ENCODE measurements at regions not wholly inside any gene's neighbourhood (a gene's known extent, or its start where the extent isn't known, plus 50 kb on each side); places are given as distances from the start of the nearest gene placed in this dataset.

GRCh38 chr2:9772035-9772998 is 71.0 kb upstream of the TAF1B start:
- no peak for DNase-seq (ENCODE audit: low spot score)

GRCh38 chr2:9772999-9773902 is 70.0 kb upstream of the TAF1B start:
- DNase-seq (ENCODE audit: low spot score), result no peak

GRCh38 chr2:9773903-9774239 is 69.4 kb upstream of the TAF1B start:
- DNase-seq (ENCODE audit: low spot score), result no peak

GRCh38 chr2:9774266-9774665 is 69.0 kb upstream of the TAF1B start:
- no peak for DNase-seq (ENCODE audit: low spot score)

DNA sequence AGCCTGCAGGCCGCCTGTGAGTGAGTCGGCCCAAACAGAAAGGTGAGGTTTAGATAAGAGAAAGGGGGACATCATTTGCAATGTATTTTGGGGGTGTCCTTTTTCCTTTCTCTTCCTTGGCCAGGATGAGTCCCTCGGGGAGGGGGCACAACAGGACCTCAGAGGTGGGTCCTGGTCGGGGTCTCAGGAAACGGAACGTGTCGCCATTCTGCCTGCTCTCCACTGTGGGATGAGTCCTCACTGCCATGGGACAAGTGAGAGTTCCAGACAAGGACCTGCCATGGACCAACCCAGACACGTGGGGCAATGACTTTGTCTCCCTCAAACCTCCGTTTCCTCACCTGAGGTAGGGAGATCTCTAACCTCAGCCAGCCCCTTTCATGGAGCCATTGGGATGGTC is 67.9 kb upstream of the TAF1B start:
- no peak for DNase-seq (ENCODE audit: low spot score)

- no peak for DNase-seq (ENCODE audit: low spot score)
Observed at GRCh38 chr2:9775999-9776712, 67.1 kb upstream of the TAF1B start.

DNA sequence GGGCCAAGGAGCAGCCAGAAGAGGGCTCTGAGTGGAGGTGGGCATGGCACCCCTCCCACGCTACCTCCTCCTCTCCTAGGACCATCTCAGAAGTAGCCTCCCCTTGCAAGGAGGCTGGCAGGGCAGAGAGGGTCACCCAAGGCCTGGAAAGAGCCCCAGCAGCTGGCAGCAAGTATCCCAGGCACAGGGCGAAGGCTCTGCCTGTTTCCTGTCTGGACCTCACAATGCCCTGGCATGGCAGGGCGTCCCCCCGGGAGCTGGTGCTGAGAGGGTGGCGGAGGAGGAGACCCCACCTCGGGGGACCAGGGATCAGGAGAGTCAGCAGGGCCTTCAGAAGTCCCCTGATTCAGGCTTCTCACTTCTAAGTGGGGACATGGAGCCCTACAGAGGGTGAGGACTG is 66.2 kb upstream of the TAF1B start:
- no peak for DNase-seq (ENCODE audit: low spot score)

DNA sequence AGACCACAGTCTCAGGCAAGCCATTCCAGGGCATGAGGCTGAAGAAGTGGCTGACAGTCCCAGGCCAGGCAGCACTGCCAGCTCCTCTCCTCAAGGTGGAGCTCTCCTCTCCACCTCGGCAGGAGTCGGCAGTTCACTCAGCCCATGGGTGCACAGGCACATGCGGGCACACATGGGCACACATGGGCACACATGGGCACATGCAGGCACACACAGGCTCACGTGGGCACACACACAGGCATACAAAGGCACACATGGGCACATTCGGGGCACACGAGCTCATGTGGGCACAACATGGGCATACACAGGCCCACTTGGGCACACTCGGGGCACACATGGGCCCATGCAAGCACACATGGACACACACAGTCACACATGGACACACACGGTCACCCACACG is 65.3 kb upstream of the TAF1B start:
- peak; percentile 42 for DNase-seq (ENCODE audit: low spot score)

DNA sequence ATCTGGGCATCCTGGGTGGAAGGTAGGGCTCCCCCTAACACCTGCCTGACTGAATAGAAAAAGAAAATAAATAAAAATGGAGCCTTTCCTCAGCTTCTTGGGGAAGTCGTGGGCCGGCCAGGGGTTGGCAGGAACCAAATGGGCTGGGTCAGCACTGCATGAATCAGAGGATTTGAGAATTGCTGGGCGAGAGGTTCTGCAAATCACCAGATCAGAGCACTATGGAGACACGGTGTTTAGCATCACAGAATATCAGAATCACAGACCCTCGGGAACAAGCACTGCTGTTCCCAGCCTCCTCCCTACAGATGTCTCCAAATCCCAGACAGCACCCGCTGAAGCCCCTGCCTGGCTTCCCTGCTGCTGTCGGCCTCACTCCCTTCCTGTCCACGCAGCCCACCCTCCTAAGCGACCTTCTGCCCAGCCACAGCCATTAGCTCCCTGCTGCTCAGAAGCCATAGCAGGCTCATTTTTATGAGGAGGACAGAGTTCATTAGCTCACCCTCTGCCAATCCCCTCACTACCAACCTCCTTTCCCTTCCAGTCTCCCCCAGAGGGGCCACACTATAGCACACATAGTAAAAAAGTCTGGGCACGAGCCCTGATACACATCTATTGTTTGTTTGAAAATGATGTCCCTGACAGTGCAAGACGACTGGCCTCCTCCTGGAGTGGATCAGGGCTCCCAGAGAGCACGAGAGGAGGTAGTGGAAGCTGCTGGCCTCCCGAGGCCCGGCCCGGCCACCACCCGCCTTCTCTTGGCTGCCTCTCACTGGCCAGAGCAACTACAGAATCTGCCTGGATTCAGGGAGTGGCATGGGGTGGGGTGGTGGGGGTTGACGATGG is 64.6 kb upstream of the TAF1B start:
- no peak for DNase-seq (ENCODE audit: low spot score)

- peak; percentile 67 for DNase-seq (ENCODE audit: low spot score)
Observed at GRCh38 chr2:9779596-9780264, 63.5 kb upstream of the TAF1B start.

DNA sequence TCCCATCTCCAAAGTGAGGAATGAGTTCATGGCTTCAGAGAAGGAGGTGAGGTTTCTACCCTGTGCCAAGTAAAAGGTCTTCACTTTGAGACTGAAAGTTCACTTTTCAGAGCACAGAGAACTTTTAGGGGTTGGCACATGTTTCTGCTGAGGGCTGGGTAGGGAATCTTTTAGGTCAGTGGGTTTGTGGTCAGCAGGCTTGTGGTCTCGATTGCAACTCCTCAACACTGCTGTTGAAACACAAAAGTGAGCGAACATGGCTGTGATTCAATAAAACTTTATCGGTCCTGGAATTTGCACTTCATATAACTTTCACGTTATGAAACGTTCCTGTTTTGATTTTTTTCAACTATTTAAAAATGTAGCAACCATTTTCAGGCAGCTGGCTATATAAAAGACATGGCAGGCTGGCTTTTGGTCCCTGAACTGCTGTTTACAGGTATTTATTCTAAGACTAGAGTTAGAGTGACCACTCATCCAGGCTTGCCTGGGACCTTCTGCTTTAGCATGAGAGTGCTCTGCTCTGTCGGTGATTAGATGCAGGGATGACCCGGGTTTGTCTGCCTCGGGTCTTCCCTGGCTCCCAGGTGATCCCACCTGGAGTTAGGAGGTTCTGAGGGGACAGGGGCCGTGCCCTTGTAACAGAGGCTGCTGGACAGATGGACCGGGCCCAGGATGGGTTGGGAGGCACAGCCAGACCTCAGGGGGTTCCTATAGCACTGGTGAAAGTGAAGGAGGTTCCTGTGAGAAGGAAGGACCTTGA is 62.7 kb upstream of the TAF1B start:
- peak; percentile 16 for DNase-seq (ENCODE audit: low spot score)

GRCh38 chr2:9781252-9781651 is 62.0 kb upstream of the TAF1B start:
- DNase-seq (ENCODE audit: low spot score), result no peak

DNA sequence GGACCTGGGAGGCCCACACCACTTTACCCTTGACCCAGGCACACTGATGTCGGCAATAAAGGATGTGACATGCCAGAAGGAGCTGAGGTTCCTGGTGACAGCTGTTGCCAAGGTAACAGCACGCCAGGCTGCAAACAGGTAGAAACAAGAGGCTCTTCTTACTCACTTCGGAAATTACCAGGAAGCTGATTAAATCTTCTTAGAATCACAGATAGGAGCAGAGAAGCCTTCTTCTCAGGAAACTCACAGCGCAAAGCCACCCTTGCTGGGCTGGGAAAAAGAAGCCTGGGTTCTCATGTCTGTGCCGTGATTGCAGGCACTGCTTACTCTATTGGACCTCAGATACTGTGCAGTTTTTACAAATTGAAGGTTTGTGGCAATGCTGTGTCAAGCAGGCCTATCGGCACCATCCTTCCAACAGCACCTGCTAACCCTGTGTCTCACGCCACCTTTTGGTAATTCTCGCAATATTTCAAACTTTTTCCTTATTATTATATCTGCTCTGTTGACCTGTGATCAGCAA is 61.0 kb upstream of the TAF1B start:
- DNase-seq (ENCODE audit: low spot score), result no peak

DNA sequence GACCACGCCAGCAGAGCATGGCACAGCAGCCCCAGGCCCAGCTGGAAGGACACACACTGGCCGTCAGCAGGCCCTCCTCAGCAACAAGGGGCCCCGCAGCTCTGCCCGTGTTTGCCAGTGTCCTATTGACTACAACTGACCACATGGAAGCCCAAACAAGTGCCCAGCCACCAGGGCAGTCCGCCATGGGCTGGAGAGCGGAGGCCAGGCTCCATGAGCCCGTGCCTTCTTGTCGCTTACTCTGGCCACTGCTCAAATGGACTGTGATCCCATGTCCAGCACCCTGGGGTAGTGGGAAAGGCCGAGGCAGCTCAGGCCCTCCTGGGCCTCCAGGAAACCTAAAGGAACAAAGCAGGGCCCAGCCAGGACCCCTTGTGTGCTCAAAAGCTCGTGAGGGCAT is 53.9 kb upstream of the TAF1B start:
- DNase-seq (ENCODE audit: low spot score), result no peak

GRCh38 chr2:9790702-9791225 is 52.5 kb upstream of the TAF1B start:
- DNase-seq (ENCODE audit: low spot score), result no peak

- no peak for DNase-seq (ENCODE audit: low spot score)
Observed at GRCh38 chr2:9791711-9792110, 51.6 kb upstream of the TAF1B start.

- DNase-seq (ENCODE audit: low spot score), result no peak
Observed at GRCh38 chr2:9793156-9793917, 49.9 kb upstream of the TAF1B start.
